NT2/D1 (cell line): ENCODE measurements at regions not wholly inside any gene's neighbourhood (a gene's known extent, or its start where the extent isn't known, plus 50 kb on each side); places are given as distances from the start of the nearest gene placed in this dataset.
"Not testable (repeated sequence)": the region's sequence is repeated elsewhere in the genome, so short reads cannot be mapped to it uniquely, and the experiment has no call there.

Source experiments
- DNase-seq: peaks from one replicate; pipeline ENCODE4 v3.0.0-alpha.2; 2011; ENCODE audit warnings: low read depth, low spot score
- H3K27me3 ChIP-seq: 2 replicates; pipeline ENCODE4 v1.6.0; 2011; ENCODE audit warnings: mild to moderate bottlenecking; ENCODE audit not compliant: insufficient read length, insufficient read depth
- H3K36me3 ChIP-seq: 2 replicates; pipeline ENCODE4 v1.6.1; 2011; ENCODE audit warnings: mild to moderate bottlenecking, low read length, mixed read lengths; ENCODE audit not compliant: insufficient read depth, insufficient read length
- H3K4me1 ChIP-seq: 2 replicates; pipeline ENCODE4 v1.5.1; 2011; ENCODE audit not compliant: insufficient read depth, insufficient read length
- H3K4me3 ChIP-seq: 2 replicates; pipeline ENCODE4 v1.5.1; 2011; ENCODE audit warnings: low read depth; ENCODE audit not compliant: insufficient read length
- H3K9ac ChIP-seq: 2 replicates; pipeline ENCODE4 v1.6.0; 2011; ENCODE audit warnings: low read depth; ENCODE audit not compliant: insufficient read length
- H3K9me3 ChIP-seq: 2 replicates; pipeline ENCODE4 v1.5.1; 2011; ENCODE audit warnings: mild to moderate bottlenecking, low read length; ENCODE audit not compliant: insufficient read depth
- SUZ12 ChIP-seq: IDR thresholded peaks from 2 replicates; pipeline ENCODE4 v1.6.1; 2011; ENCODE audit not compliant: insufficient read length, insufficient read depth; ENCODE audit errors: extremely low read depth
- YY1 ChIP-seq: IDR thresholded peaks from 2 replicates; pipeline ENCODE4 v1.6.1; 2011; ENCODE audit not compliant: insufficient read length, insufficient read depth
- ZNF274 ChIP-seq: IDR thresholded peaks from 2 replicates; pipeline ENCODE4 v1.6.1; 2011; ENCODE audit warnings: mild to moderate bottlenecking, low read depth, low read length

DNA sequence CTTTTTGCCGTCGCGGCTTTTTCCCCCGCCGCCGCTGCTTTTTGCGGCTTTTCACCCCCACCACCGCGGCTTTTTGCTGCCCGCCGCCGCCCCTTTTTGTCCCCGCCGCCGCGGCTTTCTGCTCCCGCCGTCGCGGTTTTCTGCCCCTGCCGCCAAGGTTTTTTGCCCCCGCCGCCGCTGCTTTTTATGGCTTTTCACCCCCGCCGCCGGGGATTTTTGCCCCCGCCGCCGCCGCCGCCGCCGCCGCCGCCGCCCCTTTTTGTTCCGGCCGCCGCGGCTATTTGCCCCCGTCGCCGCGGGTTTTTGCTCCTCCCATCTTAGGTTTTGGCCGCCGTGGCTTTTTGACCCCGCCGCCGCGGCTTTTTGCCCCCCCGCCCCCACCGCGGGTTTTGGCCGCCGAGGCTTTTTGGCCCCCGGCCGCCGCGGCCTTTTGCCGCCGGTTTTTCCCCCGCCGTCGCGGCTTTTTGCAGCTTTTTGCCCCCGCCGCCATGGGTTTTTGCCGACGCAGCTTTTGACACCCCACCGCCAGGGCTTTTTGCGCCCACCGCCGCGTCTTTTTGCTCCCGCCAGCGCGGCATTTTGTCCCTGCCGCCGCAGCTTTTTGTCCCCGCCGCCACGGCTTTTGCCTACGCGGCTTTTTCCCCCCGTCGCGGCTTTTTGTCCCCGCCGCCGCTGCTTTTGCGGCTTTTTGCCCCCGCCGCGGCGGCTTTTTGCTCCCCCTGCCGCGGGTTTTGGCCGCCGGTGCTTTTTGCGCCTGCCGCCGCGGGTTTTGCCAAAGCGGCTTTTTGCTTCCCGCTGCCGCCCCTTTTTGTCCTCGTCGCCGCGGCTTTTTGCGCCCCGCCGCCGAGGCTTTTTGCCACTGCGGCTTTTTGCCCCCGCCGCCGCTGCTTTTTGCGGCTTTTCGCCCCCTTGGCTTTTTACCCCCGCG lies 519.4 kb upstream of the WSB1 start:
- H3K36me3 ChIP-seq = no peaks in the 10 kb centered on the region
- no peak overlapping the region for H3K9ac ChIP-seq
- H3K4me3 ChIP-seq = peak overlapping the region; percentile 4
- DNase-seq = no peak
- no peaks in the 10 kb centered on the region for H3K4me1 ChIP-seq
- TF ChIP-seq SUZ12 (no peak), YY1 (no peak), ZNF274 (no peak)
- no peaks in the 10 kb centered on the region for H3K9me3 ChIP-seq
- peaks cover 51% of the 10 kb centered on the region for H3K27me3 ChIP-seq

GRCh38 chr17:26775219-26775822 lies 518.6 kb upstream of the WSB1 start:
- no peak overlapping the region for H3K4me3 ChIP-seq

DNA sequence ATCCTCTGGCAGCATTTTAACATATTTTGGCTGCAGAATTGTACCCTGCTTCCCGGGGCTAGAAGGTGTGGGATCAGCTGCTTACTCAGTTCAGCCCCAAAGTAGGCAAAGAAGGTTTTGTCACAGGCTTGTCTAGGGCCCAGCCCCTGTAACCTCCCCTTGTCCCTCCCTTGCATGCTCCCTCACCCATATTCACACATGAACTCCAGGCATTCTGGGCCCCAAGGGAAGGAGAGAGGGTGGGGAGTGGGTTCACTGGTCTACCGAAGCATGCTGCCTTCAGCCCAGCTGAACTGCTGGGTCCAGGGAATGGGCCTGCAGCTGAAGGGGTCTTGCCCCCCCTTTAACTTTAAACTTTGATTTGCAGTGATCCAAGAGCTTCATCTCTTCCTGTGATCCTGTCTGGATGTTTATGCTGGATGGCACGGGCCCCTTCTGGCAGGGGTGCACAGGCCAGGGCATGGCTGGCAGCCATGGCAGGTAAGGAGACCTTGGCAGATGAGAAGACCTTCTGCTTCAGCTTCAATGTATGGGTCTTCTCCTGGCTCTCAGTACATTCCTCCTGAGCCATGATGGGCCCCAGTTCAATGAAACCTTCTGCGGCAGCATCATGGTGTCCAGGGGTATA lies 513.6 kb upstream of the WSB1 start:
- not testable (repeated sequence) for H3K27me3 ChIP-seq, H3K9ac ChIP-seq, H3K4me3 ChIP-seq, DNase-seq, H3K4me1 ChIP-seq, H3K36me3 ChIP-seq, H3K9me3 ChIP-seq

More at GRCh38 chr17:26775219-26775822, 518.6 kb upstream of the WSB1 start:
- TF ChIP-seq YY1 = no peak
- TF ChIP-seq ZNF274 = no peak
- TF ChIP-seq SUZ12 = no peak
- H3K27me3 ChIP-seq = peaks cover 48% of the 10 kb centered on the region
- no peaks in the 10 kb centered on the region for H3K36me3 ChIP-seq
- no peaks in the 10 kb centered on the region for H3K9me3 ChIP-seq
- DNase-seq = no peak
- no peaks in the 10 kb centered on the region for H3K4me1 ChIP-seq
- no peak overlapping the region for H3K9ac ChIP-seq

DNA sequence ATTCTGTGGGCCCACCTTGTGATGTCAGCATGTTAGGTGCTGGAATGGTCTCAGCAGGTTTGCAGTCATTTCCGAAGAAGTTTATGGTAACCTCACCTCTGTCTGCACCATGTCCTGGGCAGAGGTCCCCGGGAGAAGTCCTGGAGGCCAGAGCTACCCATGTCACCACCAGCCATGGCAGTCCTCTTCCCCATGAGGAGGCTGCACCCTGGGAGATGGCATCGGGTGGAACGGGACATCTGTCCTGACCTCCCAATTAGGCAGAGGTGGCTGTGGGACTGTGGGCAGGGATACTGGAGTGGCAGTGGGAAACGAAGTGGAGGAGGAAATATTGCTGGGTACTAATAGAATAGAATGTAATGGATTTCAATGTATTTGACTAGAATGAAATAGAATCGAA lies 511.8 kb upstream of the WSB1 start:
- H3K27me3 ChIP-seq = no peaks in the 10 kb centered on the region
- TF ChIP-seq ZNF274 (no peak), YY1 (no peak), SUZ12 (no peak)
- no peaks in the 10 kb centered on the region for H3K36me3 ChIP-seq
- no peak for DNase-seq
- peaks cover 24% of the 10 kb centered on the region for H3K9me3 ChIP-seq
- no peak overlapping the region for H3K9ac ChIP-seq
- no peaks in the 10 kb centered on the region for H3K4me1 ChIP-seq
- H3K4me3 ChIP-seq = no peak overlapping the region

DNA sequence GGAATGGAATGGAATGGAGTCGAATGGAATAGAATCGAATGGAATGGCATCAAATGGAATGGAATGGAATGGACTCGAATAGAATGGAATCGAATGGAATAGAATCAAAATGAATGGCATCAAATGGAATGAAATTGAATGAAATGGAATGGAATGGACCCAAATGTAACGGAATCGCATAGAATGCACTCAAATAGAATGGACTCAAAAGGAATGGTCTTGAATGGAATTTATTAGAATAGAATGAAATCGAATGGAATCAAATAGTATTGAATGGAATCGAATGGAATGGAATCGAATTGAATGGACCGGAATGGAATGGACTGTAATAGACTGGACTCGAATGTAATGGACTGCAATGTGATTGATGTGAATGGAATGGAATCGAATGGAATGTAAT lies 501.4 kb upstream of the WSB1 start:
- Histone ChIP-seq H3K4me3 (no peak overlapping the region), H3K27me3 (no peaks in the 10 kb centered on the region), H3K36me3 (no peaks in the 10 kb centered on the region), H3K9ac (no peak overlapping the region), H3K9me3 (peaks cover 85% of the 10 kb centered on the region), H3K4me1 (no peaks in the 10 kb centered on the region)
- no peak for DNase-seq
- no peak for TF ChIP-seq YY1
- no peak for TF ChIP-seq ZNF274
- TF ChIP-seq SUZ12 = no peak

- TF ChIP-seq SUZ12 (no peak), YY1 (no peak), ZNF274 (no peak)
- Histone ChIP-seq H3K9ac (no peak overlapping the region), H3K4me1 (no peaks in the 10 kb centered on the region), H3K9me3 (peaks cover 64% of the 10 kb centered on the region), H3K27me3 (no peaks in the 10 kb centered on the region), H3K4me3 (no peak overlapping the region), H3K36me3 (no peaks in the 10 kb centered on the region)
- DNase-seq = no peak
These were observed 486.9 kb upstream of the WSB1 start for GRCh38 chr17:26807024-26807423.

GRCh38 chr17:26809033-26809432 lies 484.9 kb upstream of the WSB1 start:
- no peak overlapping the region for H3K4me3 ChIP-seq
- H3K27me3 ChIP-seq = no peaks in the 10 kb centered on the region
- H3K36me3 ChIP-seq = no peaks in the 10 kb centered on the region
- no peaks in the 10 kb centered on the region for H3K4me1 ChIP-seq
- H3K9ac ChIP-seq = no peak overlapping the region
- no peak for DNase-seq
- no peak for TF ChIP-seq ZNF274
- no peak for TF ChIP-seq SUZ12
- no peak for TF ChIP-seq YY1
- H3K9me3 ChIP-seq = peaks cover 67% of the 10 kb centered on the region
